ENCODE measurements at regions not wholly inside any gene's neighbourhood (a gene's known extent, or its start where the extent isn't known, plus 50 kb on each side); places are given as distances from the start of the nearest gene placed in this dataset.

GRCh38 chr10:78398382-78398781 is 364.7 kb downstream of the RPS24 start:
- TF ChIP-seq, protein P1, sequence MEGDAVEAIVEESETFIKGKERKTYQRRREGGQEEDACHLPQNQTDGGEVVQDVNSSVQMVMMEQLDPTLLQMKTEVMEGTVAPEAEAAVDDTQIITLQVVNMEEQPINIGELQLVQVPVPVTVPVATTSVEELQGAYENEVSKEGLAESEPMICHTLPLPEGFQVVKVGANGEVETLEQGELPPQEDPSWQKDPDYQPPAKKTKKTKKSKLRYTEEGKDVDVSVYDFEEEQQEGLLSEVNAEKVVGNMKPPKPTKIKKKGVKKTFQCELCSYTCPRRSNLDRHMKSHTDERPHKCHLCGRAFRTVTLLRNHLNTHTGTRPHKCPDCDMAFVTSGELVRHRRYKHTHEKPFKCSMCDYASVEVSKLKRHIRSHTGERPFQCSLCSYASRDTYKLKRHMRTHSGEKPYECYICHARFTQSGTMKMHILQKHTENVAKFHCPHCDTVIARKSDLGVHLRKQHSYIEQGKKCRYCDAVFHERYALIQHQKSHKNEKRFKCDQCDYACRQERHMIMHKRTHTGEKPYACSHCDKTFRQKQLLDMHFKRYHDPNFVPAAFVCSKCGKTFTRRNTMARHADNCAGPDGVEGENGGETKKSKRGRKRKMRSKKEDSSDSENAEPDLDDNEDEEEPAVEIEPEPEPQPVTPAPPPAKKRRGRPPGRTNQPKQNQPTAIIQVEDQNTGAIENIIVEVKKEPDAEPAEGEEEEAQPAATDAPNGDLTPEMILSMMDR (IDR thresholded peaks at IDR 0.05) = no peak
- TF ChIP-seq POLR2A (IDR thresholded peaks at IDR 0.05) = no peak

All from right lobe of liver (tissue), 4 donors.